ENCODE measurements at regions not wholly inside any gene's neighbourhood (a gene's known extent, or its start where the extent isn't known, plus 50 kb on each side); places are given as distances from the start of the nearest gene placed in this dataset.
"Not testable (repeated sequence)": the region's sequence is repeated elsewhere in the genome, so short reads cannot be mapped to it uniquely, and the experiment has no call there.

DNA sequence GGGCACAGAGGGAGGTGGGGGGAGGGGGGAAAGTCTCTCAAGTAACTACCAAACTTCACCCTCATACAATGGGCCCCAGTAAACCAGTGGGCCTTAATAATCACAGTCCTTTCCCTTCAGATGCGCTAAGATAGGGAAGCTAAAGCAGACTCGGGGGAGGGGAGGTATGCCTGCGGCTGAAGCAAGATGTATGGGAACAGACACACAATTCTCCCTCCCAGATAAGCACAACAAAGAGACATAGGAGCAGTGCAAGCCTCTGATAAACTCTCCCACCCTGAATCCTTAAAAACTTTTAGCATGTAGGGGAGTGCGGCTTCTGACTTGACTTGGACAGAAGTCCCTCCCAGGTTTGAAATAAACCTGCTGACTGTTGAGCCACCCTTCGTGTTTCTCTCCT, 54.7 kb downstream of the PROP1 start:
- not testable (repeated sequence) for H3K4me3 ChIP-seq (ENCODE audit: low read length); H3K9ac ChIP-seq (ENCODE audit: low read length); H2AFZ ChIP-seq (ENCODE audit: low read depth, low read length); H3K79me2 ChIP-seq (ENCODE audit: low read length); H3K36me3 ChIP-seq (replicated peaks; ENCODE audit: low read depth, low read length); H4K20me1 ChIP-seq (ENCODE audit: insufficient read depth, low read length); H3K9me3 ChIP-seq (ENCODE audit: insufficient read depth, low read length); H3K27me3 ChIP-seq (ENCODE audit: low read depth, low read length); H3K4me2 ChIP-seq (ENCODE audit: low read length); H3K27ac ChIP-seq (ENCODE audit: low read length)
- H3K4me1 ChIP-seq (ENCODE audit: low read length): peaks cover 10% of the 10 kb centered on the region; the same call in 1 of the 2 replicates

- not testable (repeated sequence) for H3K79me2 ChIP-seq (ENCODE audit: low read length); H4K20me1 ChIP-seq (ENCODE audit: insufficient read depth, low read length); H2AFZ ChIP-seq (ENCODE audit: low read depth, low read length); H3K4me2 ChIP-seq (ENCODE audit: low read length); H3K27me3 ChIP-seq (ENCODE audit: low read depth, low read length); H3K27ac ChIP-seq (ENCODE audit: low read length); H3K4me1 ChIP-seq (ENCODE audit: low read length); H3K9me3 ChIP-seq (ENCODE audit: insufficient read depth, low read length); H3K36me3 ChIP-seq (replicated peaks; ENCODE audit: low read depth, low read length); H3K4me3 ChIP-seq (ENCODE audit: low read length); H3K9ac ChIP-seq (ENCODE audit: low read length)
These were observed 56.5 kb downstream of the PROP1 start for GRCh38 chr5:177939246-177940171.

- H3K79me2 ChIP-seq (ENCODE audit: low read length); H3K4me3 ChIP-seq (ENCODE audit: low read length); H4K20me1 ChIP-seq (ENCODE audit: insufficient read depth, low read length); H3K27ac ChIP-seq (ENCODE audit: low read length); H3K9ac ChIP-seq (ENCODE audit: low read length); H3K4me1 ChIP-seq (ENCODE audit: low read length); H3K27me3 ChIP-seq (ENCODE audit: low read depth, low read length); H3K4me2 ChIP-seq (ENCODE audit: low read length); H3K36me3 ChIP-seq (replicated peaks; ENCODE audit: low read depth, low read length); H2AFZ ChIP-seq (ENCODE audit: low read depth, low read length); H3K9me3 ChIP-seq (ENCODE audit: insufficient read depth, low read length): not testable (repeated sequence)
These were observed 57.3 kb downstream of the PROP1 start for GRCh38 chr5:177938767-177939166.

DNA sequence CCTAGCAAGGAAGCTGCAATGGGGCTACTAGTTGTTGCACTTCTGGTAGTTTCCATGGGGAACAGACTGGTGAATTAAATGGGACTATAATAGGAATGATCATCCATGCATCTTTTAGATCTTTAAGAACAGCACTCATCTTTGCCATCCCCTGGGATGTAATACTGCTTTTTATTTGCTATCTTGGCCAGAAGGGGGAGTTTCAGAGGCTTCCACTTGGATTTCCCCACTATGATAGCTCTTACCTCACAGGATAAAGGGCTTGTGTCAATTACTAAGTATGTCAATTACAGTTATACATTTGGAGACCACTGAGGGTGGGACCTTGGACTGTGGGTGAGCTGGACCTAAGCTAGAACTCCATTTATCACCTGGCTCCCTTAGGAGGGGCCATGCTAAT, 61.8 kb downstream of the PROP1 start:
- H2AFZ ChIP-seq (ENCODE audit: low read depth, low read length); H3K27me3 ChIP-seq (ENCODE audit: low read depth, low read length); H3K27ac ChIP-seq (ENCODE audit: low read length); H3K4me3 ChIP-seq (ENCODE audit: low read length); H3K4me1 ChIP-seq (ENCODE audit: low read length); H3K9ac ChIP-seq (ENCODE audit: low read length); H3K79me2 ChIP-seq (ENCODE audit: low read length); H3K9me3 ChIP-seq (ENCODE audit: insufficient read depth, low read length); H3K4me2 ChIP-seq (ENCODE audit: low read length); H3K36me3 ChIP-seq (replicated peaks; ENCODE audit: low read depth, low read length); H4K20me1 ChIP-seq (ENCODE audit: insufficient read depth, low read length): not testable (repeated sequence)

DNA sequence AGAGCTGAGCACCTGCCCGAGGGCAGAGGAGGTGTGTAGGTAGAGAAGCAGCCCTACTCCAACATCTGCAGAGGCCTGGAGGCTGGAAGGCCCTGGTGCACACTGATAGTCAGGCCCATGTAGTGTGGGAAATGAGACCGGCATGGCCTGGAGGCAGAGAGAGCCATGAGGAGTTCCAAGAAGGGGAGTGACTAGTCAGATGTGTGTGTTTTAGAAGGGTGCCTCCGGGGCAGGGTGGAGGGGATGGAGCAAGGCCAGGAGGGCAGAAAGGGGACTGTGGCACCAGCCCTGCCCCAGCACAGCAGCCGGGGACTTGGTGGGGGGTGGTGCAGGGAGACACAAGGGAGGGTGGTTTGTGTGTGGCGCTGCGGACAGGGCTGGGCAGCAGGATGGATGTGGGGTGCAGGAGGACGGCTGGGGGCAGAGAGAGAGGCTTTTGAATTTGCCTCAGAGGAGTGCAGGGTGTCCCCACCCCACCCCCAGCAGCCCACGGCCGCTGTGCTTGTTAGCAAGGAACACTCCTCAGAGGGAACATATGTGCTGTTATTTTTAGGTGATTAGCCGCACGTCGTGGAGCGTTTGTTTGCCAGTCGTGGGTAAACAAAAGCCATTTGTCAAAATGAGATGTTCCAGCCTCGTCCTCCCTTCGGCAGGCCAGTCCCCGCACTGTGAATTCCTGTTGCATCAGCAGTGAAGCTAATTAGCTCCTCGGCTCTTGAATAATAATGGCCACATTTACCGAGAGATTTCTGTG, 65.6 kb downstream of the PROP1 start:
- H3K9ac ChIP-seq (ENCODE audit: low read length); H3K4me2 ChIP-seq (ENCODE audit: low read length); H3K36me3 ChIP-seq (replicated peaks; ENCODE audit: low read depth, low read length); H2AFZ ChIP-seq (ENCODE audit: low read depth, low read length); H4K20me1 ChIP-seq (ENCODE audit: insufficient read depth, low read length); H3K9me3 ChIP-seq (ENCODE audit: insufficient read depth, low read length); H3K4me1 ChIP-seq (ENCODE audit: low read length); H3K79me2 ChIP-seq (ENCODE audit: low read length); H3K4me3 ChIP-seq (ENCODE audit: low read length); H3K27ac ChIP-seq (ENCODE audit: low read length); H3K27me3 ChIP-seq (ENCODE audit: low read depth, low read length): not testable (repeated sequence)

DNA sequence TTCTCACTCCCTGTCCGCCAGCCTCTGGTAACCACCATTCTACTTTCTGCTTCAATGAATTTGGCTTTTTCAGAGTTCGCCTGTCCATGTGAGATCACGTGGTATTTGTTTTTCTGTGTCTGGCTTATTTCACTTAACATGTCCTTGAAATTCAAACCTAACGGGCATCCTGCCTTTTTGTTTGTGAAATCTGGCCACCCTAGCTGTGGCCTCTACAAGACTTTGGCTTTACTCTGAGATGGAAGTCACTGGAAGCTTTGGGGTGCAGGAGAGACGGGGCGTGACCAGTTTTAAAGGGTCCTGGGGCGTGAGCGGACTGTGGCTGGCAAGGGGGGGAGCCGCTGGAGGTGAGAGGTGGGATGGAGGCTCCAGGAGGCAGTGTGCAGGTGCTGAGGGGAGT, 66.4 kb downstream of the PROP1 start:
- not testable (repeated sequence) for H3K4me1 ChIP-seq (ENCODE audit: low read length); H3K4me3 ChIP-seq (ENCODE audit: low read length); H3K79me2 ChIP-seq (ENCODE audit: low read length); H4K20me1 ChIP-seq (ENCODE audit: insufficient read depth, low read length); H2AFZ ChIP-seq (ENCODE audit: low read depth, low read length); H3K4me2 ChIP-seq (ENCODE audit: low read length); H3K27ac ChIP-seq (ENCODE audit: low read length); H3K9me3 ChIP-seq (ENCODE audit: insufficient read depth, low read length); H3K36me3 ChIP-seq (replicated peaks; ENCODE audit: low read depth, low read length); H3K27me3 ChIP-seq (ENCODE audit: low read depth, low read length); H3K9ac ChIP-seq (ENCODE audit: low read length)

DNA sequence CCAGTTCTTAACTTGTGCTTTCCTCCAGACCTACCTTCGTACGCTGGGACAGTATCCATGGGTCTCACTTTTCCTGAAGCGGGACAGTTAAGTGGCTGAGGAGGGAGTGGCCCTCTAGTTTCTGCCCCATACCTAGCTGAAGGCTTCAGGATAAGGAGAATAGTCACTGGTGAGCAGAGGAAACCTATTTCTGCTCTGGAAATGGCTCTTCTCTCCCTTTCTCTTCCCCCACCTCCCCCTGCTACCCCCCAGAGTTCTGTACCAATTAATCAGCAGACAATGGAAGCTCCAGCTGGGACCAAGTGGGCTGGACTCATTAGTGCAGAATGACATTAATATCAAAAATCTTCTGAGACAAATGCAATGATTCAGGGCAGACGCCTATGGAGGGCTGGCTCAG, 68.5 kb downstream of the PROP1 start:
- H3K27ac ChIP-seq (ENCODE audit: low read length); H3K4me3 ChIP-seq (ENCODE audit: low read length); H3K9me3 ChIP-seq (ENCODE audit: insufficient read depth, low read length); H4K20me1 ChIP-seq (ENCODE audit: insufficient read depth, low read length); H3K4me1 ChIP-seq (ENCODE audit: low read length); H3K36me3 ChIP-seq (replicated peaks; ENCODE audit: low read depth, low read length); H3K79me2 ChIP-seq (ENCODE audit: low read length); H3K9ac ChIP-seq (ENCODE audit: low read length); H2AFZ ChIP-seq (ENCODE audit: low read depth, low read length); H3K27me3 ChIP-seq (ENCODE audit: low read depth, low read length); H3K4me2 ChIP-seq (ENCODE audit: low read length): not testable (repeated sequence)

- not testable (repeated sequence) for H4K20me1 ChIP-seq (ENCODE audit: insufficient read depth, low read length); H3K4me1 ChIP-seq (ENCODE audit: low read length); H3K9me3 ChIP-seq (ENCODE audit: insufficient read depth, low read length); H2AFZ ChIP-seq (ENCODE audit: low read depth, low read length); H3K9ac ChIP-seq (ENCODE audit: low read length); H3K4me3 ChIP-seq (ENCODE audit: low read length); H3K27me3 ChIP-seq (ENCODE audit: low read depth, low read length); H3K79me2 ChIP-seq (ENCODE audit: low read length); H3K36me3 ChIP-seq (replicated peaks; ENCODE audit: low read depth, low read length); H3K4me2 ChIP-seq (ENCODE audit: low read length); H3K27ac ChIP-seq (ENCODE audit: low read length)
These were observed 71.5 kb downstream of the PROP1 start for GRCh38 chr5:177924577-177924976.

DNA sequence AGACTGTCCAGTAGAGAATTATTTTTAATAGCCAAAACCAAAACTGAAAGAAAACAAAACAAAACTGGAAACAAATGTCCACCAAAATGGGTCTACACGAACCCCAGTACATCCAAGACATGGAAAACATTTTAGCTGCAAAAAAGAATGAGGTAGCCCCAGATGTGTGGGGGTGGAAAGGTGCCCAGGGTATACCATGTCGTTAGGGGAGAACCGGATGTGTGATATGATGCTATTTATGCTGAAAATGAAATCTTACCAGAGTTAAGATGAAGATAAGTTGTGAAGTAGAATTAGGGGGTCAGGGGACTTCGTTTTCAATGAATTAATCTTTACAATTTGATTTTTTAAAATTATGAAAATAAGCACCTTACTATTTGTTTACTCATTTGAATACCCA, 72.2 kb downstream of the PROP1 start:
- not testable (repeated sequence) for H3K4me3 ChIP-seq (ENCODE audit: low read length); H3K36me3 ChIP-seq (replicated peaks; ENCODE audit: low read depth, low read length); H3K9me3 ChIP-seq (ENCODE audit: insufficient read depth, low read length); H3K79me2 ChIP-seq (ENCODE audit: low read length); H3K4me2 ChIP-seq (ENCODE audit: low read length); H3K27me3 ChIP-seq (ENCODE audit: low read depth, low read length); H4K20me1 ChIP-seq (ENCODE audit: insufficient read depth, low read length); H3K27ac ChIP-seq (ENCODE audit: low read length); H2AFZ ChIP-seq (ENCODE audit: low read depth, low read length); H3K9ac ChIP-seq (ENCODE audit: low read length); H3K4me1 ChIP-seq (ENCODE audit: low read length)
